ACHN (cell line): ENCODE measurements at regions not wholly inside any gene's neighbourhood (a gene's known extent, or its start where the extent isn't known, plus 50 kb on each side); places are given as distances from the start of the nearest gene placed in this dataset.

Experiments used
- DNase-seq: peaks from one replicate; pipeline ENCODE4 v3.0.0-alpha.2; 2015
- in situ Hi-C: cut with HindIII; loops from 2 replicates; pipeline ENCODE4 v1.10.0; 2017; ENCODE audit warnings: low sequenced_read_pairs, low pct_ligation_motif_present, low pct_unique_long_range_greater_than_20kb

DNA sequence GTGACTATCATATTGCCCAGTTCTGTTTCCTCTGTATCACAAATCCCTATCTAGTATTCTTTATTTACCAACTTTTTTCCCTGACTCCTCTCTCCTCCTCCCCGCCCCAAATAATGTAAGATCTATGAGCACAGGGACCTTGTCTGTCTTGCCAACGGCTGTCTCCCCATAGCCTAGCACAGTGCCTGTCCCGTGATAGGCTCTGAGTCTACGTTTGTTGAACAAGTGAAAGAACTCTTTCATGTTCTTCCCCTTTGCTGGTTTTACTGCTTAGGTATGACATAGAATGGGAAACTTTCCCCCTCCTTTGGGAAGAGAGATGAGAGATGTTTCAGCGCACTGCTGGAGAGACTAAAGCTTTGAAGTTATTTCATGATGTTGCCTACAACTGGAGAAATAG lies 367.0 kb downstream of the PRDM2 start:
- in situ Hi-C loops: no loop called here
- no peak for DNase-seq

DNA sequence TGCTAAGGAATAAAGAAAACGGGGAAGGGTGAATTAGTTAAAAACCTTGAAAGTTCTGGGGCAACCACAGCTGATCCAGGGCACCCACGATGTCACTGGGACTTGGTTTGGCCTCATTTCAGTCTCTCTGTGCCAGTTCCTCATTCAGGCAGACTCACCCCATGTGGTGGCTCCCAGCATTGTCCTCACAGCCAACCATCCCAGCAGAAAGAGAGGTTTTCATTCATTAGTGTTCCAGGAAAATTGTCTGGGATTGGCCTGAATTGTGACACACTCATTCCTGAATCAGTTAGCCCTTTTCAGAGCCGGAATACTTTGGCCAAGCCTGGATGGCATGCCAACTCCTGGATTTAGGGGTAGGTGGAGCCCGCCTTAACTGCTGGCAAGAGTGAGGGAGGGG lies 367.7 kb downstream of the PRDM2 start:
- in situ Hi-C loops: no loop called here
- DNase-seq: no peak

DNA sequence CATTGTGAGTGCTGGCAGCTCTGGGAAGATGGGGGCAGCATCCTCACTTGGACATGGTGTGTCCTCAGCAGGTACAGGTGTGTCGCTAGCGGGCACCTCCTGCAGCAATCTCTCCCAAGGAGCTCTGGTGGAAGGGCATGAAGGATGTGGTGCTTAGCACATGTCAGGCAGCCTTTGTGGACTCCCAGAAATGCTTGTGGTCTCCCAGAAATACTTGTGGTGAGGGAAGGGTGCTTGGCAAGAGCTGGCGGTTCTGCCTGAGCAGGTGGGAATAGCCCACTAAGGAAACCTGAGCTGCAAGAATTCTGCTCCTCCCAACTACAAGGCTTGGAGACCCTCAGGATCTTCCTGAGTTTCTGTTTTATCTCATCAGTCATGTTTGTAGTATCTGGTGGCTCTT lies 371.6 kb downstream of the PRDM2 start:
- in situ Hi-C loops: no loop called here
- DNase-seq: peak; percentile 24

DNA sequence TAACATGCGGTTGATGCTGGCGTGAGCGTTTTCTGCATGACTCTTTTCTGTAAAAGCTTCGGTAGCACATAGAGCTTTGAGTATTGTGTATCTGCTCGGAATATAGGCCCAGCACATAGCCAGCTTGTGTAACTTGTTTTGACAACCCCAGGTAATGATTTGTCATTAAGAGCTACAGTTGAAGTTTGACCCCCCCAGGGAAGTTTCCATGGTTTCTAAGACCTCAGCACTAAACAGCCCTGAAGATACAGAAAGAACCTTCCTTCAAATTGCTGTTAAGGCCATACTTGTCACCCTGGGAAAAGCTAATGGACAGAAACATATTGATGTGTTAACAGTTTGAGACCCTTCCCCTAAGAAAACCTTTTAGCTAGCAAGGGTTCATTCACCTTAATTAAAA lies 380.7 kb downstream of the PRDM2 start:
- in situ Hi-C loops: no loop called here
- DNase-seq: no peak

DNA sequence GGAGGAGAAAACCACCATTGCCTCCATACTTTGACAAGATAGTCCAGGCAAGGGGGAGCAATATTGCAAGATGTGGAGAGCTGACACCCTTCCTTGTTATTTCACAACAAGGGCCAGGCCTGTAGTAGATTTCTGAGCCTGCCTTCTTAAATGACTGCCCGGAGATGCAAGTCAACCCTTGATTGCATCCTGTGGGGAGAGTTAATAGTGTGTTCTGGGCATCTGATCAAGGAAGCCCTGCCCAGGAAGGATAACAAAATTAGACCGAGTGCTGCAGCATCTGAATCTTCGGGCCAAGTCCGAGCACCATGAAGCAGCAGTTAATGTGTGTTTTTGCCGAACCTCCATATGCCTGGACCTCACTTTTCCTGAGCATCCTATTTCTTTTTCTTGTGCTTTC lies 382.3 kb downstream of the PRDM2 start:
- in situ Hi-C loops: no loop called here
- no peak for DNase-seq

DNA sequence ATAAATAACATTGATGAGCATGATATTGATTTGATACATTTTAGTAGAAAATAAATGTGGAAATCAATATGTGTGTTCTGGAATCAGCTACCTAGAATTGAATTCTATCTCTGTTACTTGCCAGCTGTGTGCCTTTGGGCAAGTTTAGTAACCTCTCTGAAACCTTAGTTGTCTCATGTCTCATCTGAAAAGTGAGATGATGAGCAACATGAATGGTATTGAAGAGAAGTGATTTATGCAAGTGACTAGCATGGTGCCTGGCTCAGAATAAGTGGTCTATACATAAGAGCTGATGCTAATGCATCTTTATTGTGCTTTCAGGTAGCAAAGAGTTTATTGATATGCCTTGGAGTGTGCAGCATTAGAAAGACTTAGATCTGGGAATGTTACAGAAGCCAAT lies 383.3 kb downstream of the PRDM2 start:
- in situ Hi-C loops: no loop called here
- no peak for DNase-seq

DNA sequence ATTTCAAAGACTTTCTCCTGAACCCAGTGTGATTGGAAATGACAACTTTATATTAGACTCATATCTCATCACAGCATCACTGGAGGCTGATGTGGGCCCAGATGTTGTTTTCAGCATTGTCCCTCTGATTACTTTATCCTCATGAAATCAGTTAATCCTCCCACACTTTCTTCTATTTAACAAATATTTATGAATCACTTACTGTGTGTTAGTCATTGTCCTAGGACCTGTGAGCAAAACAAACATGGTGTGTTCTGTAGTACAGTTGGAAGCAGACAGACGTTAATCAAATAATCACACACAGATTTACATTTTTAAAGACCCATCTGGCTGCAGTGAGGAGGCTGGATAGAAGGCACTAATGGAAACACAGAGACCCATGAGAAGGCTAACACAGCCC lies 383.7 kb downstream of the PRDM2 start:
- DNase-seq: no peak
- in situ Hi-C loops: no loop called here

DNA sequence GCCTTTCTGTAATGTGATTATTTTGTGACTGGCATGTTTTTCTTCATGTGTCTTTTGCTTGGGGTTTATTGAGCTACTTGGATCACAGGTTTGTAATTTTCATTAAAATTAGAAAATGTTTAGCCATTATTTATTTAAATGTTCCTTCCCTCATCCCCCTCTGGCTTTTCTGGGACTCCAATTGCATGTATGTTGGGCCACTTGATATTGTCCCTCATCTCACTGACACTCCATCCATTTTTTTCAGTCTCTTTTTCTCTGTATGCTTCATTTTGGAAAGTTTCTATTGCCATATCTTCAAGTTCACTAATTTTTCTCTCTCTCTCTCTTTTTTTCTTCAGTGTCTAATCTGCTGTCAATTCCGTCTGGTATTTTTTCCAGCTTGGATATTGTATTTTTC lies 390.1 kb downstream of the PRDM2 start:
- DNase-seq: no peak
- in situ Hi-C loops: no loop called here

DNA sequence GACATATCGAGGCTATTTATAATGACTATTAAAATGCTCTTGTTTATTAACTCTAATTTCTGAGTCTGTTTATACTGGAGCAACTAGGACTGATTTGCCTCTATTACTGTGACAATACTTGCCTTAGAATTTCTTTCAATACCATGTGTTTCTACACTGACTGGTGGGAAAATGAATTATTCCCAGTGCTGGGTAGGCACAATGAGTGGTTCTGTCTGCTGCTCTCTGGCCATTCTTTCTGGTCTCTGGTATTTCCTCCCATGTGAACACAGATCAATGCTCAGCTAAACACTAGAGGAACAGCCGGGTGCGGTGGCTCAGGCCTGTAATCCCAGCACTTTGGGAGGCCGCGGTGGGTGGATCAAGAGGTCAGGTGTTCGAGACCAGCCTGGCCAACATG lies 390.5 kb downstream of the PRDM2 start:
- in situ Hi-C loops: no loop called here
- DNase-seq: no peak

DNA sequence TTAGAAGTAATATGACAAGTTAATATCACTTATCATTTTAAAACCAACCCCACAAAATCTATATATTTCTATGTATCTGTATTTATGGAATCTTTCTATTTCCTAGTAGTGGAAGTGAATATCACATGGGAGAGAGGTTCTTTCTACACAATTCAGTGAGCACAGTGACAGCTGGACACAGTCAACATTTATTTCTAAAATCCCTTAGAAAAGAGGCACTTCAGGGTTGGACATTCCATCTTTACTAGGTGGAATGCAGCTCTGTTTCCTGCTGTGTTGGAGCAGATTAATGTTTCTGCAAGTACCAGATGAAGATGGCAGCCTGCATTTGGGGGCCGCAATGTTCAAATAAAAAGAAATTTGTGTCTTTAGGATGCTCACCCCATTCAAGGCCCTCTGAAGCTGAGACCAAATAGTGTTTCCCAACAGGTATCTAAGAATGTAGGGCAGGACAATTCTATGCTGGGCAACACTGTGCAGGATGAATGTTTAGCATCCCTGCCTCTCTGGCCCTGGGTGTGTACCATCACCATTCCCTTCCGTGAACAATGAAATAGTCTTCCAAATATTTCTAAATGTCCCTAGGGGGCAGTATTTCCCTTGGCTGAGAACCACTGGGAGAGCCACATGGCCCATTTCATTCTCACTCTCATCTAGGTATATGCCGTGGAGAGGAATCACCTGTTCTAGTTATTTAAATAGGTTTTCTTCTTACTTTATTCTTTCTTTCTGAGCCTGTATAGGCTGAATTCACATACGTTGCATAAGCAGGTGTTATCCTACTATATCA lies 394.8 kb downstream of the PRDM2 start:
- in situ Hi-C loops: no loop called here
- peak; percentile 46 for DNase-seq

DNA sequence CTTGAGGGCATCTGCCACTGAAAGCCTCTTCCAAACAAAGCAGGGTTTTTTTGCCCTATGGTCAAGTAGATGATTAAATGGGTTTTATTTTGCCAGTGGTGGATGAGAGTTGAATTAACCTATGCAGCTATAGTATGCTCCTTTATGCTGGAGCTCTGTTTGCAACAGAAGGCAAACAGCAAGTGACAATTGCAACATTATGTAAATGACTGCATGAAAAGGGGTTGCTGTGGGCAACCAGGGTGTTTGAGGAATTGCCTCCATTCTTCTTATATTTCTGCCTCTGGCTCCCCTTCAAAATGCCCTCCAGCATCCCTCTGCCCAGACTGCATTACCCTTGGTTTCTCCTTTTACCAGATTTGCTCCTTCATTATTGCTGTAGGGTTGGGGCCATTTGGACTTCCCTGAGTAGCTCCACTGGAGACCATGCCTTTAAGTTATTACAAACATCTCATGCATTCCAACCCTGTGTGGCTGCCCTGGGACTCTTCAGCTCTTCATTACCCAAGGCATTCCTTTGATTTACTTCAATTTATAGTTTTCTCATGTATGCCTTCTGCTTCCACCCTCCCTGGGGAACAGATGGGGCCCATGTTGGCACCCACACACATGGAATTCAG lies 398.4 kb downstream of the PRDM2 start:
- DNase-seq: no peak
- in situ Hi-C loops: no loop called here

DNA sequence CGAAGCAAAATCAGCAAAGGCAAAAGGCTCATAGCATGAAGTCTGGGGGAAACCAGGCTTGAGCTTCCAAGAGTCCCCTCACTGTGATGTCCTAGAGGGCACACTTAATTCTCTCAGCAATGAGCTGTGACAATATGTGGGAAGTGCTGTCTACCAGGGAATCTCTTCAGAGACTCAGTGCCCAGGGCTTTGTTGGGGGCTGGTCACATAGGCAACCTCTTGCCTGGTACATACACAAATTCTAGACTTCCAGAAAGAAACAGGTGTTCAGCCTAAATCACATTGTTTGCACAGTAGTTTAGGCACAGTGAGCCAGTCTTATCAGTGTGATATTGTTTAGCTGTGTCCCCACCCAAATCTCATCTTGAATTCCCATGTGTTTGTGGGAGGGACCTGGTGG lies 400.5 kb downstream of the PRDM2 start:
- in situ Hi-C loops: no loop called here
- DNase-seq: no peak

DNA sequence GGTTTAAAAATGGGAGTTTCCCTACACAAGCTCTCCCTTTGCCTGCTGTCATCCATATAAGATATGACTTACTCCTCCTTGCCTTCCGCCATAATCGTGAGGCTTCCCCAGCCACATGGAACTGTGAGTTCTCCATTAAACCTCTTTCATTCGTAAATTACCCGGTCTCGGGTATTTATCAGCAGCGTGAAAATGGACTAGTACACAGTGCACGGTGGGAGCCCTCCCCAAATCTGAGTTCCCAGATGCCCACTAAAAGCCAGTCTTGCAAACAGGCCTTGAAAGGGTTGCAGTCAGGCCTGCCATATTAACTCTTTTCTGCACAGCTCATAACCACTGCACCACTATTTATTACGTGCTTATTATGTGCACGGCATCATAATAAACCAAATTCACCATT lies 400.9 kb downstream of the PRDM2 start:
- in situ Hi-C loops: no loop called here
- no peak for DNase-seq

DNA sequence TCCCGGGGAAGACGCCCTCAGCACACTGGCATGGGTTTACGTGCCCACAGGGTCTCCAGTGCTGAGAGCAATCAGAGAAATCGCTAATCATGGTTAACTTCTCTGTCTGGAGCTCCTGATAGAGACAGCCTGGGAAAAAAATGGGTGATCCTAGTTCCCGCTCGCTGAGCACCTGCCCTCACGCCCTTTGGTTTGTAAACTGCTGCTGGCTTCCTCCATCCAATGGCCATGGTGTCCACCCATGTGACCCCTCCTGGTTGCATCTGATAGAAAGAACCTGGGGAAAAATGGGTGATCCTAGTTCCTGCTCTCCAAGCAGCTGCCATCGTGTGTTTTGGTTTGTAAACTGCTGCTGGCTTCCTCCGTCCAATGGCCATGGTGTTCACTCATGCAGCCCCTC lies 402.2 kb downstream of the PRDM2 start:
- in situ Hi-C loops: no loop called here
- DNase-seq: no peak

DNA sequence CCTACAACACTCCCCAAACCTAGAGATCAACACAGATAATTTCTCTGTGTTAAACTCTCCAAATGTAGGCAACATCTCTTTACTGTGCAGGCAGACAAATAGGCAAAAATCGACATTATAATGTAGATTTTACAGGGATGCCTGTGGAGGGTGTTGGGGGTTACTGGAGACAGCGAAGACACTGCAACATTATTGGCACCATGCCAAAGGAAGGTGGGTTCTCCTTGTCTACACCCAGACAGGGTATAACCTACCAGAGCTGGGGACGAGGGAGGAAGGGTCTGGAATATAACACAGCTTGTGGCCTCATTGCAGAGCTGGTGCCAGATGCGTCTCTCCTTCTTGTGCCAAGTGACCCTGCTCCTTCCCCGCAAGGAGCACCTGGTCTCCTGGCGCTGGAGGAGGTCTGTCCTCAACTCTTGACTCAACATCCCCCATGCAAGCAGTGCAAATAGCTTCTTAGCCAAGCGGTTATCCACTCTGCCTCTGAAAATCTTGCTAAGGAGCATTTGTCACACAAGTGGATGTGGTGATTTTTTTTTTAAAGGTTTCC lies 404.0 kb downstream of the PRDM2 start:
- in situ Hi-C loops: no loop called here

DNA sequence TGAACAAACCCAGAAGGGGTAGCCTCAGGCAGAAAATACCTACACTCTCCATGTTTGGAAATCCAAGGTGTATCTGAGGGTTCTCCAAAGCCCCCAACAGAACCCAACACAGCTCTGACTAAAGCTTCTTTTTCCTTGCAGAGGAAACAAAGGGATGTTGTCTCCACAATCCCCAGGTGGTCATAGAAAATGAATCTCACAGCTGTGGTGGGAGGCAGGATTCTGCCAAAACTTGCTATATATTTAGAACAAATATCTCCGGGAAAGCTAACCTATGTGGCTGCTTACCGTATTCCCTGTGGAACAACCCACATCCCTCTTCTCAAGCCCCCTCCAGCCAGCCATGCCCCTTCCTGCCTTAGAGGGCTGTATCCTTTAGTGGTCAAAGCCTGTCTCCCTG lies 406.1 kb downstream of the PRDM2 start:
- in situ Hi-C loops: no loop called here
- DNase-seq: no peak

More for the DNA sequence above, 404.0 kb downstream of the PRDM2 start:
- DNase-seq: no peak

DNA sequence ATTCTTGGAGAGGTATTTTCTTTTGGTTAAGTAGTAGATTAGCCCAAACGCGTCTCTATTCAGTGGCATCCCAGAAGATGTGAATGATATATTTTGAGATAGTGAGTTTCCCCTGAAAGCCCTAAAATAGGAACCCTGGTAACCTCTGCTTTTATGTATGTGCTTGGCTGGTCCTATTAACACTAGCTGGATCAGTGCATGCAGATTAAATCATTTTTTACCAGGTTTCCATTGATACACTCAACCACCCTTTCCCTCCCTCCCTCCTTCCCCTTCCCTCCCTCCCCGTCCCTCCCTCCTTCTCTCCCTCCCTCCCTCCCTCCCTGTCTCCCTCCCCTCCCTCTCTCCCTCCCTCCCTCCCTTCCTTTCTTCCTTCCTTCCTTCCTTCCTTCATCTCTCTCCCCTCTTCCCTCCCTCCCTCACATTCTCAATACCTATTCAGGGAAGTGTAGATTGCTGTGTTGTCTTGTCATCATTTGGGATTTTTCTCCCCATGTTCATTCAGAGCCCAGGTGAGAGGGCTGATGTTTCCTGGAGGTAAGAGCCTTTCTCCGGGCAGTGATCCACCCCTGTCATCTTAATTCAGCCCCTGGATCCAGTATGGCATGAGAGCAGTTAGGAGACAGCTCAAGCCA lies 406.8 kb downstream of the PRDM2 start:
- no peak for DNase-seq
- in situ Hi-C loops: no loop called here

DNA sequence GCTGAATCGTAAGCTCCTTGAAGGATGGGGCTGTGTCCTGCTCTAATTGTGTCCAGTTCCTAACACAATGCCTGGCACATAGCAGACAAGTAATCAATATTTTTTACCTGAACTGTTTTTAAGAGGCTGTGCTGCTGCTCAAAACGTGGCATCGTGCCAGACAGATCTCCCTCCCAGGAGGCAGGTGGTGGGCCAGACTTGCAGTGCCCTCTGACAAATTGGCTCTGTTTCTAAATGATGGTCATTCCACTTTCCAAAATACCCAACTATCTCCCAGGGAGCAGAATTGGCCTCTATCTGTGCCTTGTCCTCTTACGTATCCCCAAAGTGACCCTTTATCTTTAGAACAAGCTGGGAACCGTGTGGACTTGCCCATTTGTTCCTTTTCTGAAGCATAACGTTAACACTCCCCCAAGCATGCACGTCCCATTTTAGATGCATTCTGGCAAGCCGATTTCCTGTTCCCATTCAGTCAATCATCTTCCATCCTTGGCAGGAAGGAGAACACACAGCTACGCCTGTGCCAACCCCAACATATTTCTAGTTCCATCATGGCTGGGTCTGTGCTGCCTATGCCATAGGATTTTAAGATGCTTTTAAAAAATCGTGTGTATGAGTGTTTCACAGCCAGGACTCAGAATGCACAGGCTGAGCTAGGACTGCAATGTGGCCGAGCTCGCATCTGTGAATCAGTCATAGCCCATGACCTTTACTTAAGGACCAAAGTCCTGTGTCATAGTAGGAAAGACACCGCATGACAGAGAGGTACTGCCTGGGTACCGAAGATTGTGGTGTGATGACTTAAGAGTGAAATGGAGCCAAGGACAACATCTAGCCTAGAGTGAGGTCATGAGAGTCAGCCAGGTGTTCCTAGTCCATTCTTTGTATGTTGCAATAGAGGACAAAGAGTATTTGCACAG lies 408.6 kb downstream of the PRDM2 start:
- no peak for DNase-seq
- in situ Hi-C loops: no loop called here

DNA sequence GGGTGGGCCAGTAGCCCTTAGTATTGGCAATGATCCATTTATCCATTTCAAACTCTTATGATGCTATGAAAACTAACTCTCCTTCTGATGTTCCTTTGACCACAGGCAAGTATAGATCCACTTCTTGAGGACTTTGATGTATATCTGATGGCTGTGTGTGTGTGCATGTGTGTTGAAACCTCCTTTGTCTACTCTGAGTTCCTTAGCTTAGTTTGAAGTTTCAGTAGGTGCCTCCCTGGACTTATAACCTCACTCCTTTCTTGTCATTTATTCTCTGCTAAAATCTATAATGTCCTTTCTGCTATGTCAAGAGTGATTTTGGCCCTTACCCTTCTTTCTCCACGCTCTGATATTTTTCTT lies 409.3 kb downstream of the PRDM2 start:
- in situ Hi-C loops: no loop called here

More for the DNA sequence above, 409.3 kb downstream of the PRDM2 start:
- DNase-seq: no peak
